NCI-H2171 (cell line): ENCODE measurements at regions not wholly inside any gene's neighbourhood (a gene's known extent, or its start where the extent isn't known, plus 50 kb on each side); places are given as distances from the start of the nearest gene placed in this dataset.
A peak's percentile ranks its signal among the peaks of the same experiment; 100 is the strongest.

ENCODE experiments used
- DNase-seq: peaks from one replicate; lab custom pipeline; 2025; lab: John Stamatoyannopoulos, UW

GRCh38 chr5:14090755-14091154, 52.4 kb upstream of the TRIO start:
- no peak for DNase-seq

GRCh38 chr5:14090290-14090689, 52.9 kb upstream of the TRIO start:
- no peak for DNase-seq

GRCh38 chr5:14089198-14089597, 53.9 kb upstream of the TRIO start:
- no peak for DNase-seq

GRCh38 chr5:14086261-14086660, 56.9 kb upstream of the TRIO start:
- DNase-seq: no peak

- DNase-seq: no peak
These were observed 60.2 kb upstream of the TRIO start for GRCh38 chr5:14082973-14083372.

GRCh38 chr5:14082523-14082922, 60.6 kb upstream of the TRIO start:
- DNase-seq: no peak

- DNase-seq: no peak
These were observed 61.4 kb upstream of the TRIO start for GRCh38 chr5:14081791-14082190.

- DNase-seq: no peak
These were observed 64.4 kb upstream of the TRIO start for GRCh38 chr5:14078716-14079115.

GRCh38 chr5:14077501-14077900, 65.6 kb upstream of the TRIO start:
- DNase-seq: no peak

GRCh38 chr5:14076561-14076960, 66.6 kb upstream of the TRIO start:
- no peak for DNase-seq

GRCh38 chr5:14075937-14076336, 67.2 kb upstream of the TRIO start:
- DNase-seq: no peak

GRCh38 chr5:14071433-14071832, 71.7 kb upstream of the TRIO start:
- no peak for DNase-seq

- DNase-seq: no peak
These were observed 74.1 kb upstream of the TRIO start for GRCh38 chr5:14069021-14069420.

GRCh38 chr5:14068136-14068535, 75.0 kb upstream of the TRIO start:
- no peak for DNase-seq

- no peak for DNase-seq
These were observed 76.8 kb upstream of the TRIO start for GRCh38 chr5:14066326-14066725.

GRCh38 chr5:14064841-14065240, 78.3 kb upstream of the TRIO start:
- no peak for DNase-seq

GRCh38 chr5:14063691-14064090, 79.5 kb upstream of the TRIO start:
- DNase-seq: no peak

GRCh38 chr5:14063138-14063537, 80.0 kb upstream of the TRIO start:
- DNase-seq: no peak

GRCh38 chr5:14062178-14062577, 81.0 kb upstream of the TRIO start:
- DNase-seq: no peak

GRCh38 chr5:14061106-14061505, 82.0 kb upstream of the TRIO start:
- peak; percentile 45 for DNase-seq

GRCh38 chr5:14060218-14060617, 82.9 kb upstream of the TRIO start:
- no peak for DNase-seq

- DNase-seq: no peak
These were observed 83.3 kb upstream of the TRIO start for GRCh38 chr5:14059810-14060209.

- no peak for DNase-seq
These were observed 85.9 kb upstream of the TRIO start for GRCh38 chr5:14057289-14057688.

GRCh38 chr5:14056039-14056438, 87.1 kb upstream of the TRIO start:
- no peak for DNase-seq
